CD14-positive monocyte (primary cell): ENCODE measurements at regions not wholly inside any gene's neighbourhood (a gene's known extent, or its start where the extent isn't known, plus 50 kb on each side); places are given as distances from the start of the nearest gene placed in this dataset.

Experiments used
- DNase-seq, 3 donors: peaks; one replicate each; pipeline ENCODE4 v3.0.0-alpha.2; 2011 to 2022
- H2AFZ ChIP-seq: 2 replicates; pipeline ENCODE4 v1.6.0; 2012; ENCODE audit warnings: mild to moderate bottlenecking, low read depth, low read length, inconsistent platforms; ENCODE audit not compliant: insufficient read depth, poor library complexity, severe bottlenecking
- H3K27ac ChIP-seq, 2 donors: 1 replicate in 1 of 2; 2 replicates in 1 of 2; pipeline ENCODE4 v1.5.1; 2012 to 2013; ENCODE audit warnings: low read length in 2 of 2, control low read depth in 1 of 2, inconsistent platforms in 1 of 2, low read depth in 1 of 2, mild to moderate bottlenecking in 1 of 2
- H3K27me3 ChIP-seq, 2 donors: one replicate each; pipeline versions ENCODE4 v1.6.0 to v1.6.1; 2011 to 2013; ENCODE audit warnings: low read length in 2 of 2; ENCODE audit not compliant: control insufficient read depth in 2 of 2, insufficient read depth in 2 of 2
- H3K36me3 ChIP-seq, 2 donors: replicated peaks in 1 of 2; 1 replicate in 1 of 2; 2 replicates in 1 of 2; pipeline versions ENCODE4 v1.5.1 to v1.6.1; 2012 to 2013; ENCODE audit warnings: low read length in 2 of 2, control low read depth in 1 of 2, inconsistent platforms in 1 of 2, mild to moderate bottlenecking in 1 of 2; ENCODE audit not compliant: insufficient read depth in 2 of 2, control insufficient read depth in 1 of 2
- H3K4me1 ChIP-seq, 2 donors: 1 replicate in 1 of 2; 2 replicates in 1 of 2; pipeline versions ENCODE4 v1.5.1 to v1.6.1; 2012 to 2013; ENCODE audit warnings: low read length in 2 of 2, control low read depth in 1 of 2, inconsistent platforms in 1 of 2, mild to moderate bottlenecking in 1 of 2, moderate library complexity in 1 of 2; ENCODE audit not compliant: insufficient read depth in 2 of 2, control insufficient read depth in 1 of 2
- H3K4me2 ChIP-seq: replicated peaks from 2 replicates; pipeline ENCODE3; 2012; ENCODE audit warnings: low read length, moderate library complexity, mild to moderate bottlenecking; ENCODE audit not compliant: poor library complexity, severe bottlenecking; ENCODE audit errors: extremely low read depth
- H3K4me3 ChIP-seq, 3 experiments: fragments of 200-600 bp in 1 of 3; sonication (generic) in 1 of 3; replicated peaks in 1 of 3; 1 replicate in 2 of 3; 2 replicates in 1 of 3; pipeline ENCODE4 v1.5.1; 2011 to 2013; ENCODE audit warnings: low read length in 3 of 3, mild to moderate bottlenecking in 3 of 3, control low read depth in 2 of 3, low read depth in 2 of 3, inconsistent platforms in 1 of 3, moderate library complexity in 1 of 3
- H3K79me2 ChIP-seq: 2 replicates; pipeline ENCODE4 v1.6.0; 2012; ENCODE audit warnings: mild to moderate bottlenecking, control low read depth, inconsistent platforms, low read length, moderate library complexity; ENCODE audit not compliant: insufficient read depth
- H3K9ac ChIP-seq: 2 replicates; pipeline ENCODE4 v1.6.0; 2017; ENCODE audit warnings: low read length, mild to moderate bottlenecking; ENCODE audit not compliant: insufficient read depth, poor library complexity, severe bottlenecking
- H3K9me3 ChIP-seq, 2 donors: replicated peaks in 1 of 2; 1 replicate in 1 of 2; 2 replicates in 1 of 2; pipeline versions ENCODE4 v1.5.1 to v1.6.1; 2012 to 2013; ENCODE audit warnings: low read length in 2 of 2, control low read depth in 1 of 2; ENCODE audit not compliant: control insufficient read depth in 1 of 2, insufficient read depth in 1 of 2
- H4K20me1 ChIP-seq: 2 replicates; pipeline ENCODE4 v1.6.0; 2012; ENCODE audit warnings: mild to moderate bottlenecking, low read length, control low read depth, moderate library complexity; ENCODE audit not compliant: insufficient read depth
- H3K27ac Mint-ChIP-seq, 7 donors: one replicate each; pipeline ENCODE4 v1.8.0; 2020; ENCODE audit warnings: mild to moderate bottlenecking in 7 of 7, mixed read lengths in 7 of 7, moderate library complexity in 6 of 7, inconsistent platforms in 2 of 7
- H3K27me3 Mint-ChIP-seq, 3 donors: one replicate each; pipeline ENCODE4 v1.8.0; 2021 to 2022; ENCODE audit warnings: low read depth in 3 of 3, mild to moderate bottlenecking in 3 of 3, mixed read lengths in 3 of 3, moderate library complexity in 3 of 3, inconsistent platforms in 1 of 3
- H3K36me3 Mint-ChIP-seq, 2 donors: one replicate each; pipeline ENCODE4 v1.8.0; 2020; ENCODE audit warnings: mixed read lengths in 2 of 2, inconsistent platforms in 1 of 2, mild to moderate bottlenecking in 1 of 2
- H3K4me1 Mint-ChIP-seq: one replicate; pipeline ENCODE4 v1.8.0; 2020; ENCODE audit warnings: mild to moderate bottlenecking, mixed read lengths
- H3K4me3 Mint-ChIP-seq, 2 donors: one replicate each; pipeline ENCODE4 v1.8.0; 2020; ENCODE audit warnings: mild to moderate bottlenecking in 2 of 2, mixed read lengths in 2 of 2, moderate library complexity in 1 of 2
- H3K9me3 Mint-ChIP-seq, 7 donors: one replicate each; pipeline ENCODE4 v1.8.0; 2020 to 2022; ENCODE audit warnings: mixed read lengths in 7 of 7, mild to moderate bottlenecking in 6 of 7, moderate library complexity in 6 of 7, inconsistent platforms in 2 of 7
- CTCF ChIP-seq: fragments of 200-600 bp; IDR thresholded peaks from one replicate; pipeline ENCODE4 v1.8.0; 2022; ENCODE audit warnings: antibody characterized with exemption, mild to moderate bottlenecking
- WGBS: methylation state at CpG from one replicate; pipeline ENCODE4 v1.1.5; 2013; ENCODE audit warnings: missing lambda C conversion rate; ENCODE audit not compliant: insufficient coverage; 5-methylcytosine and 5-hydroxymethylcytosine counted together
- intact Hi-C, 2 donors: fragments of 100-400 bp; cut with micrococcal nuclease; formaldehyde crosslinking; loops; one replicate each; pipeline versions ENCODE4 v1.15.0 to v1.15.1; 2023

DNA sequence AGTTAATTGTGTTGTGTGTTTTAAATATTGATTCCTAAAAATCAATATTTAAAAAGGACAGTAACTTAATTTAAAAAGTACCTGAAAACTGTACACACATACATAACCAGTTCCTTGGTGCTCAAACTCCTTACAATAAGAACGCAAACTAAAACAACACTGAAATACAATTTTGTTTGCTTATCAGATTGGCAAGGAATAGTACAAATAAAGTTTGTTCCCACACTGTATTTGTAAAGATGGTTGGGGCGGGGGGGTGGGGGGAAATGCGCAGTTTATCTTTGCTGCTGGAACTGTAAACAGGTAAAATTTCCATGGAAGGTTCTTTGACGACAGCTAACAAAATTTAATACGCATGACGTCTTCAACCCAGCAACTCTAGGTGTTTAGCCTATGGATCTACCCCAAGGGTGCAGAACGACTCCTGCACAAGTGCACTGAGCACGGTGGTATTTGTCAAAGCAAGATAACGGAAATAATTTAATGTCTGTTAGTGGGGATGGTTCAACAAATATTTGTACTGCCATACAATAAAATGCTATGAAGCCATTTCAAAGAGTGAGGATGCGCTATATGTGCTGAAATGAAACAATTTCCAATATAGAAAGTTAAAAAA lies 96.5 kb downstream of the ING1 start:
- Histone ChIP-seq H3K27me3 (peaks cover 15 to 32% of the 10 kb centered on the region in 2 donors), H2AFZ (no peak overlapping the region), H3K4me2 (no peak overlapping the region), H3K4me3 (no peak overlapping the region), H3K79me2 (no peaks in the 10 kb centered on the region), H3K9ac (no peak overlapping the region), H3K9me3 (peaks cover 0 to 8% of the 10 kb centered on the region in 2 donors), H3K27ac (no peak overlapping the region), H3K4me1 (no peaks in the 10 kb centered on the region), H4K20me1 (no peaks in the 10 kb centered on the region), H3K36me3 (no peaks in the 10 kb centered on the region)
- 79% methylated on average over 4 of the region's 10 CpGs for WGBS
- no peak for DNase-seq
- Mint-ChIP-seq H3K4me3 (peak overlapping the region in 1 of 2 donors; percentile 68), H3K4me1 (peaks cover 3% of the 10 kb centered on the region), H3K27ac (no peak overlapping the region), H3K27me3 (peaks cover 40 to 60% (median 43%) of the 10 kb centered on the region in 3 donors), H3K36me3 (no peaks in the 10 kb centered on the region), H3K9me3 (peaks cover 0 to 15% (median 8%) of the 10 kb centered on the region in 7 donors)
- no peak for TF ChIP-seq CTCF
- intact Hi-C loops: loop anchor here in 1 of 2 donors (10.0 kb wide), 1 partner anchor 355 kb away; no protein-coding TSS in a partner anchor

DNA sequence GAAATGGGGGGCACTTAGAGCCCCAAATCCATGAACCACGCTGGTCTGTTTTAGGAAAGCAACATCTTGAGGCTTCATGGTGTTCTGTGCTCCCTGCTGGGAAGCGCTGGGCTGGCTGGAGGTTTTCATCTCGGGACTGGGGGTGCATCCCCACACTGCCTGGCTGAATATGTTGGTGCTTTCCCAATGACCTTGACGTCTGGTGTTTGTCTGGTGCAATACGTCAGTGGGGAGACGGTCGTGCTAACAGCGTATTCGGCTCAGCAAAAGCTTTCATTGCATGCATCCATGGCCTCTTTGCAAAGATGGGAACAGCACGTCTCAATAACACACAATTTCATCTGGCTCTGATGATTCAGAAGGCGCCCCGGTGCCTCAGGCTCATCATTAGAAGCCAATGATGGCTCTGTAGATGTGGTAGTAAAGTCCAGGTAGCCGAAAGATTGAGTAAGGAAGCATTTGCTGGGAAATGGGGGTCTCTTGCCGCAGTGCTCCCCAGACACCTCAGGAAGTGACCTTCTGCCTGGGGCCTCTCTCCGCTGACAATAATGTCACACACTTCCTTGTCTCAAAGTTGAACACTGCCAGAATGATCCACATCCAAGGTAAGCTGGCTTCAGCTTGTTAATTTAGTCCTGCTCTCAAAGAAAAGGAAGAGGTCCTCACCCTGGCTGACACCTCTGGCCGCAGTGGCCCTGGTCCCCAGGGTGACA lies 97.7 kb downstream of the ING1 start:
- no peak overlapping the region for H3K9ac ChIP-seq
- no peak overlapping the region for H3K4me3 ChIP-seq
- H3K27ac ChIP-seq: no peak overlapping the region
- peaks cover 3% of the 10 kb centered on the region for H3K4me1 Mint-ChIP-seq
- no peaks in the 10 kb centered on the region for H4K20me1 ChIP-seq
- 63% methylated on average over 13 of the region's 16 CpGs for WGBS
- DNase-seq: no peak
- no peaks in the 10 kb centered on the region for H3K36me3 Mint-ChIP-seq
- H2AFZ ChIP-seq: no peak overlapping the region
- no peak overlapping the region for H3K27ac Mint-ChIP-seq
- no peaks in the 10 kb centered on the region for H3K79me2 ChIP-seq
- no peak for TF ChIP-seq CTCF
- peak overlapping the region; percentile 21 to 77 for H3K4me3 Mint-ChIP-seq
- H3K27me3 Mint-ChIP-seq: peaks cover 40 to 58% (median 45%) of the 10 kb centered on the region in 3 donors
- H3K27me3 ChIP-seq: peaks cover 15 to 32% of the 10 kb centered on the region in 2 donors
- no peaks in the 10 kb centered on the region for H3K36me3 ChIP-seq
- H3K4me1 ChIP-seq: no peaks in the 10 kb centered on the region
- peaks cover 0 to 15% (median 8%) of the 10 kb centered on the region in 7 donors for H3K9me3 Mint-ChIP-seq
- intact Hi-C loops: loop anchor here in 1 of 2 donors (10.0 kb wide), 1 partner anchor 356 kb away; no protein-coding TSS in a partner anchor
- no peak overlapping the region for H3K4me2 ChIP-seq
- peaks cover 0 to 8% of the 10 kb centered on the region in 2 donors for H3K9me3 ChIP-seq
